CD8-positive, alpha-beta memory T cell (primary cell): ENCODE measurements at regions not wholly inside any gene's neighbourhood (a gene's known extent, or its start where the extent isn't known, plus 50 kb on each side); places are given as distances from the start of the nearest gene placed in this dataset.

Experiments
- CTCF ChIA-PET: fragments of 350-600 bp; sonication (Branson Sonifier 250); formaldehyde crosslinking; loops from one replicate; lab custom pipeline; 2021; ENCODE audit warnings: antibody characterized with exemption; lab: Charles Lee
- POLR2A ChIA-PET: fragments of 350-600 bp; sonication (Branson Sonifier 250); formaldehyde crosslinking; loops from one replicate; lab custom pipeline; 2021; ENCODE audit warnings: antibody characterized with exemption; lab: Charles Lee
- DNase-seq, 5 donors: peaks; one replicate each; pipeline versions ENCODE4 v3.0.0 to v3.0.0-alpha.2; 2020 to 2022; ENCODE audit warnings: mixed read lengths in 1 of 5
- H3K27ac ChIP-seq: one replicate; pipeline ENCODE4 v1.7.0; 2013; ENCODE audit warnings: low read depth, mild to moderate bottlenecking, low read length, moderate library complexity
- H3K27me3 ChIP-seq: 2 replicates; pipeline ENCODE4 v1.7.0; 2013; ENCODE audit warnings: low read length, mild to moderate bottlenecking; ENCODE audit not compliant: insufficient read depth, poor library complexity, severe bottlenecking
- H3K36me3 ChIP-seq: 2 replicates; pipeline ENCODE4 v1.7.0; 2013; ENCODE audit warnings: mild to moderate bottlenecking, low read length, moderate library complexity; ENCODE audit not compliant: insufficient read depth
- H3K4me1 ChIP-seq: 2 replicates; pipeline ENCODE4 v1.7.0; 2013; ENCODE audit warnings: mild to moderate bottlenecking, low read length, moderate library complexity; ENCODE audit not compliant: insufficient read depth
- H3K4me3 ChIP-seq: 2 replicates; pipeline ENCODE4 v1.7.0; 2013; ENCODE audit warnings: mild to moderate bottlenecking, low read length
- H3K9me3 ChIP-seq: 2 replicates; pipeline ENCODE4 v1.7.0; 2013; ENCODE audit warnings: mild to moderate bottlenecking, low read length
- H3K27ac Mint-ChIP-seq, 8 donors: one replicate each; pipeline ENCODE4 v1.8.0; 2020 to 2021; ENCODE audit warnings: mixed read lengths in 8 of 8, mild to moderate bottlenecking in 6 of 8, inconsistent platforms in 3 of 8, moderate library complexity in 3 of 8
- H3K27me3 Mint-ChIP-seq, 2 donors: one replicate each; pipeline ENCODE4 v1.8.0; 2020 to 2021; ENCODE audit warnings: mixed read lengths in 2 of 2, mild to moderate bottlenecking in 1 of 2, moderate library complexity in 1 of 2
- H3K36me3 Mint-ChIP-seq, 3 donors: one replicate each; pipeline ENCODE4 v1.8.0; 2020 to 2021; ENCODE audit warnings: mixed read lengths in 3 of 3, inconsistent platforms in 1 of 3, mild to moderate bottlenecking in 1 of 3
- H3K4me1 Mint-ChIP-seq, 3 donors: one replicate each; pipeline ENCODE4 v1.8.0; 2020 to 2021; ENCODE audit warnings: mixed read lengths in 3 of 3, inconsistent platforms in 1 of 3, mild to moderate bottlenecking in 1 of 3
- H3K4me3 Mint-ChIP-seq, 7 donors: one replicate each; pipeline ENCODE4 v1.8.0; 2020 to 2021; ENCODE audit warnings: mixed read lengths in 7 of 7, mild to moderate bottlenecking in 6 of 7, moderate library complexity in 4 of 7, inconsistent platforms in 2 of 7
- H3K9me3 Mint-ChIP-seq, 5 donors: one replicate each; pipeline ENCODE4 v1.8.0; 2020 to 2022; ENCODE audit warnings: mixed read lengths in 5 of 5, mild to moderate bottlenecking in 3 of 5, moderate library complexity in 2 of 5, inconsistent platforms in 1 of 5

GRCh38 chr12:127374447-127374846 lies 892.5 kb upstream of the TMEM132C start:
- Mint-ChIP-seq H3K4me1 (no peaks in the 10 kb centered on the region), H3K36me3 (no peaks in the 10 kb centered on the region), H3K4me3 (no peak overlapping the region), H3K9me3 (peaks cover 0 to 4% (median 0%) of the 10 kb centered on the region in 5 donors), H3K27ac (no peak overlapping the region), H3K27me3 (peaks cover 5 to 16% of the 10 kb centered on the region in 2 donors)
- H3K9me3 ChIP-seq, result no peaks in the 10 kb centered on the region
- H3K27ac ChIP-seq, result no peak overlapping the region
- no peaks in the 10 kb centered on the region for H3K36me3 ChIP-seq
- H3K27me3 ChIP-seq, result no peaks in the 10 kb centered on the region
- H3K4me1 ChIP-seq, result no peaks in the 10 kb centered on the region
- no peak for DNase-seq
- no peak overlapping the region for H3K4me3 ChIP-seq
- ChIA-PET POLR2A (no interaction called here), CTCF (no interaction called here)

DNA sequence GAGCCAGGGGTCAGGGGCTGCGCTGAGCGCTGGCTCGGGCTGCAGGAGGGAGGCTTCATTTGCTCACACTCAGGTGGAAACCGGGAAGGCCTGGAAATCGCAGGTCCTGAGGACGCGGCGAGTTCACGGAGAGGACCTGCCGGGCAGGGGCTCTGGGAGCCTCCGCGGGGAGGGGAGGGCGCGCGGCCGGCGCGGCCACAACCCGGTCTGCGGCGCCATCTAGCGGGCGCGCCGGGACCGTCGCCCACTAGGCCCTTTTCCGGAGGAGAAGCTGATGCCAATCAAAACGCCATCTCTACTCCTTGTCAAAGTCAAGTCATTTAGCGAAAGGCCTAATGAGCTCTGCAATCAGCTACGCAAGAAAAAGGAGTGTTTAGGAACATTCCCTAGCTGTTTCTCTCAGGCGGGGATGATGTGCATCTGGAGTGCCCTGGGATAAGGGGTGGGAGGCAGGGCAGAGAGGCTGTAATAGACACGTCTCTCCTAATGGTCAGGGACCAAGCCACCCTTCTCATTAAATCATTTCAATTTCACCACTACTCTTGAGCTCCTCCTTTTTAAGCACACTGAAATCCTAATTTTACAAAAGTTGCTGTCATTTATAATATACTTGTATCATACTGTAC lies 885.8 kb upstream of the TMEM132C start:
- DNase-seq, result peak in 1 of 5 donors; percentile 2
- no peaks in the 10 kb centered on the region for H3K4me1 ChIP-seq
- no peak overlapping the region for H3K4me3 ChIP-seq
- ChIA-PET POLR2A (no interaction called here), CTCF (interaction anchor here (0.7 to 1.5 kb wide), 5 partner anchors 10 to 273 kb away, joined by 3 to 19 read pairs (median 4); no protein-coding TSS in a partner anchor)
- no peaks in the 10 kb centered on the region for H3K36me3 ChIP-seq
- Mint-ChIP-seq H3K9me3 (peaks cover 0 to 7% (median 0%) of the 10 kb centered on the region in 5 donors), H3K4me3 (no peak overlapping the region), H3K36me3 (no peaks in the 10 kb centered on the region), H3K27ac (peak overlapping the region in 1 of 8 donors; percentile 34), H3K4me1 (peaks cover 0 to 4% (median 0%) of the 10 kb centered on the region in 3 donors), H3K27me3 (no peaks in the 10 kb centered on the region)
- H3K27me3 ChIP-seq, result no peaks in the 10 kb centered on the region
- H3K9me3 ChIP-seq, result no peaks in the 10 kb centered on the region
- no peak overlapping the region for H3K27ac ChIP-seq

GRCh38 chr12:127381681-127382080 lies 885.3 kb upstream of the TMEM132C start:
- CTCF ChIA-PET, result interaction anchor here (0.7 to 1.5 kb wide), 5 partner anchors 10 to 273 kb away, joined by 3 to 19 read pairs (median 4); no protein-coding TSS in a partner anchor
- H3K9me3 ChIP-seq, result no peaks in the 10 kb centered on the region
- no peak overlapping the region for H3K27ac ChIP-seq
- H3K4me3 ChIP-seq, result no peak overlapping the region
- Mint-ChIP-seq H3K36me3 (no peaks in the 10 kb centered on the region), H3K9me3 (peaks cover 0 to 7% (median 0%) of the 10 kb centered on the region in 5 donors), H3K27ac (peak overlapping the region in 1 of 8 donors; percentile 34), H3K4me3 (no peak overlapping the region), H3K27me3 (peaks cover 0 to 5% of the 10 kb centered on the region in 2 donors), H3K4me1 (peaks cover 0 to 4% (median 0%) of the 10 kb centered on the region in 3 donors)
- H3K27me3 ChIP-seq, result no peaks in the 10 kb centered on the region
- DNase-seq, result no peak
- POLR2A ChIA-PET, result no interaction called here
- H3K4me1 ChIP-seq, result no peaks in the 10 kb centered on the region
- no peaks in the 10 kb centered on the region for H3K36me3 ChIP-seq

GRCh38 chr12:127383281-127383680 lies 883.7 kb upstream of the TMEM132C start:
- no peaks in the 10 kb centered on the region for H3K9me3 ChIP-seq
- POLR2A ChIA-PET, result no interaction called here
- H3K27me3 ChIP-seq, result no peaks in the 10 kb centered on the region

DNA sequence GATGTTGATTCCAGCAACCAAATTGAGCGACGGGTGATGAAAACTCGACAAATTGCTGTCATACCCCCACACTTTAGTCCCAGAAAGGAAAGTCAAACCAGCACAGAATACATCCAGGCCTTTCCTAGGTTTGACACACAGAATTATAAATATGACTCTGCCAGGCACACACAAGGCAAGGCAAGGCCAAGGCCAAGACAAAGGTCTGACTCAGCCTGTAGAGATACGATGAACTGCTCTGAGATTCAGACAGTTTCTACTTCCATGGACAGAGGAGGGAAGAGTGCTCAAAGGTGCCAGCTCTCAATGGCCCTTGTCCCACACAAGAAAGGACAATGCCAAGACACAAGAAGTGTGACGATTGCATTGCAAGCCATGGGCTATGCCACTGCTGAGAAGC lies 880.2 kb upstream of the TMEM132C start:
- H3K9me3 Mint-ChIP-seq, result peaks cover 0 to 7% (median 1%) of the 10 kb centered on the region in 5 donors
- H3K4me3 Mint-ChIP-seq, result no peak overlapping the region
- Histone ChIP-seq H3K27ac (no peak overlapping the region), H3K9me3 (no peaks in the 10 kb centered on the region), H3K4me3 (no peak overlapping the region), H3K27me3 (no peaks in the 10 kb centered on the region), H3K36me3 (no peaks in the 10 kb centered on the region), H3K4me1 (no peaks in the 10 kb centered on the region)
- H3K27me3 Mint-ChIP-seq, result peaks cover 11 to 16% of the 10 kb centered on the region in 2 donors
- CTCF ChIA-PET, result no interaction called here
- no peak for DNase-seq
- POLR2A ChIA-PET, result no interaction called here
- no peaks in the 10 kb centered on the region for H3K36me3 Mint-ChIP-seq
- H3K27ac Mint-ChIP-seq, result no peak overlapping the region
- no peaks in the 10 kb centered on the region for H3K4me1 Mint-ChIP-seq

More at GRCh38 chr12:127383281-127383680, 883.7 kb upstream of the TMEM132C start:
- H3K27me3 Mint-ChIP-seq, result peaks cover 4 to 11% of the 10 kb centered on the region in 2 donors
- no peak overlapping the region for H3K4me3 Mint-ChIP-seq
- Histone ChIP-seq H3K27ac (no peak overlapping the region), H3K4me3 (no peak overlapping the region), H3K36me3 (no peaks in the 10 kb centered on the region), H3K4me1 (no peaks in the 10 kb centered on the region)
- peaks cover 0 to 4% (median 0%) of the 10 kb centered on the region in 3 donors for H3K4me1 Mint-ChIP-seq
- CTCF ChIA-PET, result no interaction called here
- H3K27ac Mint-ChIP-seq, result peak overlapping the region in 1 of 8 donors; percentile 68
- peaks cover 0 to 7% (median 1%) of the 10 kb centered on the region in 5 donors for H3K9me3 Mint-ChIP-seq
- no peak for DNase-seq
- no peaks in the 10 kb centered on the region for H3K36me3 Mint-ChIP-seq

DNA sequence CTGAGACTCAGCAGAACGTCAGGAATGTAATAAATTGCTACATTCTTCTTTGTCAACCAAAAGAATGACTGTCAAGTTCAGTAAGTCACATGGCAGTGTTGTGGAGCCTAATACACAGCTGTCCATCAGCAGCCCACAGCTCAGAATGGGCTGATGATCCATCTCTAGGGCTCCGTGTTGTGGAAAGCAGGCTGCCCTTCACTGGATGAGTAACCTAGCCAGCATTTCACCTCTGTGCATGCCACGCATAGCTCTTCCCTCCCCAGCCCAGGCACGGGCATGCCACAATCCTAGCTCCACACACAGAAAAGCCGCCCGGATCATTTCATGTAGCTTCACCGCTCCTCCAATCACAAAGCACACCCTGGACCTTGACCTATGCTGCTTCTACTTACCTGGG lies 878.0 kb upstream of the TMEM132C start:
- ChIA-PET CTCF (no interaction called here), POLR2A (no interaction called here)
- no peaks in the 10 kb centered on the region for H3K36me3 Mint-ChIP-seq
- no peaks in the 10 kb centered on the region for H3K4me1 Mint-ChIP-seq
- DNase-seq, result no peak
- no peak overlapping the region for H3K27ac ChIP-seq
- H3K36me3 ChIP-seq, result no peaks in the 10 kb centered on the region
- no peaks in the 10 kb centered on the region for H3K27me3 ChIP-seq
- peaks cover 11 to 16% of the 10 kb centered on the region in 2 donors for H3K27me3 Mint-ChIP-seq
- H3K4me3 Mint-ChIP-seq, result no peak overlapping the region
- no peaks in the 10 kb centered on the region for H3K9me3 ChIP-seq
- no peak overlapping the region for H3K27ac Mint-ChIP-seq
- no peaks in the 10 kb centered on the region for H3K4me1 ChIP-seq
- H3K4me3 ChIP-seq, result no peak overlapping the region
- peaks cover 0 to 7% (median 1%) of the 10 kb centered on the region in 5 donors for H3K9me3 Mint-ChIP-seq

- Mint-ChIP-seq H3K27me3 (peaks cover 11 to 16% of the 10 kb centered on the region in 2 donors), H3K4me3 (no peak overlapping the region), H3K9me3 (peaks cover 0 to 5% (median 0%) of the 10 kb centered on the region in 5 donors), H3K36me3 (no peaks in the 10 kb centered on the region), H3K27ac (no peak overlapping the region), H3K4me1 (no peaks in the 10 kb centered on the region)
- H3K4me1 ChIP-seq, result no peaks in the 10 kb centered on the region
- DNase-seq, result no peak
- no peak overlapping the region for H3K27ac ChIP-seq
- CTCF ChIA-PET, result no interaction called here
- no peaks in the 10 kb centered on the region for H3K9me3 ChIP-seq
- H3K27me3 ChIP-seq, result no peaks in the 10 kb centered on the region
- no peaks in the 10 kb centered on the region for H3K36me3 ChIP-seq
- no peak overlapping the region for H3K4me3 ChIP-seq
- POLR2A ChIA-PET, result no interaction called here
These were observed 877.0 kb upstream of the TMEM132C start for GRCh38 chr12:127389923-127390322.

DNA sequence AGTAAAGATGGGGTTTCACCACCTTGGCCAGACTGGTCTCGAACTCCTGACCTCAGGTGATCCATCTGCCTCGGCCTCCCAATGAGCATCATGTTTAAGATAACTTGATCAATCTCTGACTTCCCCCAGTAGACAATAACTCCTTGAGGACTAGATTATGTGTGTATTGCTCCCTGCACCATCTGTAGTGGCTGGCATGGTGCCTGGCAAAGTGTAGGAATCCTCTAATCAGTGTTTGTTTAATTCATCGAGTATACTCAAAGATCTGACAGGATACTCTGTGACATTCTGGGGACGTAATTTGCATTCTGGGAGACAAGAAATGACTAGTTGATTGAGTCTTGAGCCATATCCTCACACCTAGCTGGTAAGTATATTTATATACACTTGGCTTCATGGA lies 873.5 kb upstream of the TMEM132C start:
- H3K27me3 Mint-ChIP-seq, result peaks cover 0 to 16% of the 10 kb centered on the region in 2 donors
- H3K4me3 Mint-ChIP-seq, result no peak overlapping the region
- no peaks in the 10 kb centered on the region for H3K36me3 ChIP-seq
- no peaks in the 10 kb centered on the region for H3K4me1 Mint-ChIP-seq
- H3K9me3 ChIP-seq, result no peaks in the 10 kb centered on the region
- H3K9me3 Mint-ChIP-seq, result peaks cover 0 to 3% (median 0%) of the 10 kb centered on the region in 5 donors
- H3K27ac Mint-ChIP-seq, result no peak overlapping the region
- no peaks in the 10 kb centered on the region for H3K36me3 Mint-ChIP-seq
- ChIA-PET CTCF (no interaction called here), POLR2A (no interaction called here)
- no peak overlapping the region for H3K27ac ChIP-seq
- H3K27me3 ChIP-seq, result no peaks in the 10 kb centered on the region
- DNase-seq, result no peak
- H3K4me1 ChIP-seq, result no peaks in the 10 kb centered on the region
- H3K4me3 ChIP-seq, result no peak overlapping the region
